HL-60 (cell line): ENCODE measurements at regions not wholly inside any gene's neighbourhood (a gene's known extent, or its start where the extent isn't known, plus 50 kb on each side); places are given as distances from the start of the nearest gene placed in this dataset.

ENCODE experiments used
- DNase-seq, 2 experiments: peaks; one replicate each; pipeline ENCODE4 v3.0.0-alpha.2; 2010 to 2020; ENCODE audit warnings: low read depth in 1 of 2, low spot score in 1 of 2
- H3K27ac ChIP-seq: fragments of 250-450 bp; sonication (Bioruptor Pico); replicated peaks from 2 replicates; pipeline ENCODE4 v1.5.1; 2020; ENCODE audit warnings: mild to moderate bottlenecking, moderate library complexity
- H3K27me3 ChIP-seq: fragments of 250-450 bp; sonication (Bioruptor Pico); 2 replicates; pipeline ENCODE4 v1.5.1; 2021; ENCODE audit warnings: mild to moderate bottlenecking, moderate library complexity; ENCODE audit not compliant: insufficient read depth, poor library complexity, severe bottlenecking
- H3K4me3 ChIP-seq: replicated peaks from 2 replicates; pipeline ENCODE4 v1.5.1; 2011; ENCODE audit warnings: mild to moderate bottlenecking, control low read depth, low read length; ENCODE audit not compliant: insufficient read depth
- CTCF ChIP-seq: IDR thresholded peaks from one replicate; pipeline ENCODE4 v1.5.1; 2011; ENCODE audit warnings: low read length, control low read depth, inconsistent platforms; ENCODE audit not compliant: insufficient read depth
- GABPA ChIP-seq: IDR thresholded peaks from 2 replicates; pipeline ENCODE4 v1.6.1; 2012; ENCODE audit warnings: low read depth
- POLR2AphosphoS5 ChIP-seq: IDR thresholded peaks from 2 replicates; pipeline ENCODE4 v1.6.1; 2012; ENCODE audit warnings: low read depth

GRCh38 chr6:131519670-131520436, 53.2 kb upstream of the ARG1 start:
- DNase-seq: peak; percentile 8 to 48
- TF ChIP-seq POLR2AphosphoS5 (no peak), GABPA (no peak), CTCF (peak; percentile 47)
- Histone ChIP-seq H3K27ac (no peak overlapping the region), H3K27me3 (peaks cover 2% of the 10 kb centered on the region), H3K4me3 (no peak overlapping the region)
